Activated naive CD8-positive, alpha-beta T cell treated with anti-CD3 and anti-CD28 coated beads, Interleukin-2, amount 10 ng/mL, durations not matched to agents 7 days and 5 days (primary cell): ENCODE measurements at regions not wholly inside any gene's neighbourhood (a gene's known extent, or its start where the extent isn't known, plus 50 kb on each side); places are given as distances from the start of the nearest gene placed in this dataset.

ENCODE experiments used
- ATAC-seq: fragments of 150-1000 bp; cut with Tn5 transposase; one replicate; pipeline ENCODE4 v1.10.0; 2021; ENCODE audit warnings: low read depth, moderate library complexity
- POLR2A ChIA-PET: fragments of 350-600 bp; sonication (Branson Sonifier 250); formaldehyde crosslinking; loops from one replicate; lab custom pipeline; 2021; ENCODE audit warnings: antibody characterized with exemption; lab: Charles Lee
- DNase-seq: peaks from one replicate; pipeline ENCODE4 v3.0.0; 2021
- H3K27ac Mint-ChIP-seq: one replicate; pipeline ENCODE4 v1.8.0; 2022; ENCODE audit warnings: mild to moderate bottlenecking, mixed read lengths
- H3K27me3 Mint-ChIP-seq: one replicate; pipeline ENCODE4 v1.8.0; 2022; ENCODE audit warnings: mild to moderate bottlenecking, moderate library complexity, mixed read lengths
- H3K36me3 Mint-ChIP-seq: one replicate; pipeline ENCODE4 v1.8.0; 2021; ENCODE audit warnings: mild to moderate bottlenecking, mixed read lengths
- H3K4me1 Mint-ChIP-seq: one replicate; pipeline ENCODE4 v1.8.0; 2021; ENCODE audit warnings: mixed read lengths
- H3K4me3 Mint-ChIP-seq: one replicate; pipeline ENCODE4 v1.8.0; 2022; ENCODE audit warnings: mild to moderate bottlenecking, moderate library complexity, mixed read lengths
- H3K9me3 Mint-ChIP-seq: one replicate; pipeline ENCODE4 v1.8.0; 2021; ENCODE audit warnings: mixed read lengths

DNA sequence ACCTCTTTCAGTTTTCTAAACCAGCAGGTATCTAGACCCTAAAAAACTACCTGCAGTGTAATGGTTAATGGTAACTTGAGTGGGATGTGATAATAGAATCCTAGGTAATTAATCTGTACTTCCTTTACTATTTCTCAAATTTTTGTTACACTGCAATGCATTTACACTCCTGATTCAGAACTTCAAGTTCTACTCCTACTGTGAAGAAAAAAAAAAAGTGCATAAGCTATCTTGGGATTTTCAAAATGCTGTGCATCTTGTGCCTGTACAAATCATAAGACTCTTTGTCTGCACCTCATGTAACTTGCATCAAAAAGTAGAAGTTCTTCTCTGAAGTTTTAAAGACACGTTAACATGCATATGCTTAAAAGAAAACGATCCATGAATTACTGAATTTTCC is 554.1 kb downstream of the CETN3 start:
- POLR2A ChIA-PET = no interaction called here
- H3K27me3 Mint-ChIP-seq = no peaks in the 10 kb centered on the region
- H3K4me3 Mint-ChIP-seq = no peak overlapping the region
- DNase-seq (no peak), ATAC-seq (no peak)
- H3K9me3 Mint-ChIP-seq = no peaks in the 10 kb centered on the region
- no peaks in the 10 kb centered on the region for H3K4me1 Mint-ChIP-seq
- no peak overlapping the region for H3K27ac Mint-ChIP-seq
- no peaks in the 10 kb centered on the region for H3K36me3 Mint-ChIP-seq

DNA sequence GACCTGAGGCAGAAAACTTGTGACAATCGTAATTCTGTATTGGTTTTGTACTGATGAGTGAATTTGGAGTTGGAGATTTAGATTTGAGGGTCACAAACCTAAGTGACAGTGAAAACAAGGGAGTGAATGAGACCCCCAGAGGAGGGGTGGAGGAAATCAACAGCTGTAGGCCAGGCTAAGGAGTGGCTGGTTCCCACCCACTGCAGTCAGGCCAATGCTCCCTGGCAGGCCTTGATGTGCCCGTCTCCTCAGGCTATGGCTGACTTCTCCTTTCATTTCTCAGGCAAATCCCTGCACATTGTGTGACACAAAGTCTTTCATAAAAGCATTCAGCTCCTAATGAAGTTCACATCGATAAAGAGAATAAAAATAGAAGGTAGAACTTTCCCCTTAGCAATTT is 557.6 kb downstream of the CETN3 start:
- no peak for ATAC-seq
- POLR2A ChIA-PET = no interaction called here
- H3K36me3 Mint-ChIP-seq = no peaks in the 10 kb centered on the region

DNA sequence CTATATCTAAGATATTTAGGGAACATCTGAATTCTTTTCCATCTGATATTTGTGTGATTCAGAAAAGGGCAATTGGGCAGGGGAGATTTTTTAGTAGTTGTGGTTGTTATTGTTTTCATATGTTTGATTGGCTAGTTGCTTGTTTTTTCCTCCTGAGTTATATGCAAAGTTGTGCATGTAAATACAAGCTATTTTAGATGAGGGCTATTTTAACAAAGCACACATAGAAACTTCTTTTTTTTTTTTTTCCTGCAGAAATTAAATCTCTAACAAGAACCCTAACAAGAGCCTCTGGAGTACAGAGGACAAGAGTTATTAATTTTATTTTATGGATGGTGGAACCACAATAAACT is 559.1 kb downstream of the CETN3 start:
- Mint-ChIP-seq H3K27me3 (no peaks in the 10 kb centered on the region), H3K27ac (no peak overlapping the region), H3K9me3 (no peaks in the 10 kb centered on the region), H3K4me1 (no peaks in the 10 kb centered on the region), H3K36me3 (no peaks in the 10 kb centered on the region), H3K4me3 (no peak overlapping the region)
- DNase-seq = no peak
- POLR2A ChIA-PET = no interaction called here
- no peak for ATAC-seq

More for the DNA sequence above, 557.6 kb downstream of the CETN3 start:
- DNase-seq = no peak
- Mint-ChIP-seq H3K4me1 (no peaks in the 10 kb centered on the region), H3K27me3 (no peaks in the 10 kb centered on the region), H3K9me3 (no peaks in the 10 kb centered on the region), H3K27ac (no peak overlapping the region), H3K4me3 (no peak overlapping the region)

DNA sequence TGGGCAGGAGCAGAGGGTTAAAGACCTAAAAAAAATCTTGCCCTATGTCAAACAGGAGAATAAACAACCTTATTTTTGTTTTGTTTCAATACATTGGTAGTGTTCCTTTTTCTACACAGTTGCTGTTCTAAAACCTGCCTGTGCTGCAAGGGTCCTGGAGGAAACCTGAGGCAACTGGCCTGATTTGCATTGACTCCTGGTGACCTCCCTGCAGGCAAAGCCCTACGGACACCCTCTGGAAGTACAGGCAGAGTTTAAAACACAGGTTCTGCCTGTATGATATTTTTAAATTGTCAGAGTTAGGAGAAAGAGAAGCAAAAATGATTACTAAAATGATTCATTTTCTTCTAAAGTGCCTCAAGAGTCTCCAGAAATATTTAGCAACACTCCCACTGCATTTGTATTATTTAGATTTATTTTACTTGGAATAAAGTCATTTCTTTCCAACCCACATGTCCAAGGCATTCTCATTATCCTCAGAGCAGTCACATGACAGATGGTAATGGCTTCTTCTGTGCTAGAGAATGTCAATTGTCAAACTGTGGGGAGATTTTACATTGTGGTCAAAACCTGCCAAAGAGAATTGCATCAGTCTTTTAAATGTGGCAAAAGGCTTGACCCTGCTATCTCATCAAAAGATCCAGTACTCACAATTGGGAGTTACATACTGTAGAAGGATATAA is 559.6 kb downstream of the CETN3 start:
- Mint-ChIP-seq H3K9me3 (no peaks in the 10 kb centered on the region), H3K4me3 (no peak overlapping the region), H3K4me1 (no peaks in the 10 kb centered on the region), H3K36me3 (no peaks in the 10 kb centered on the region), H3K27me3 (no peaks in the 10 kb centered on the region), H3K27ac (no peak overlapping the region)
- POLR2A ChIA-PET = no interaction called here
- ATAC-seq = no peak
- no peak for DNase-seq

DNA sequence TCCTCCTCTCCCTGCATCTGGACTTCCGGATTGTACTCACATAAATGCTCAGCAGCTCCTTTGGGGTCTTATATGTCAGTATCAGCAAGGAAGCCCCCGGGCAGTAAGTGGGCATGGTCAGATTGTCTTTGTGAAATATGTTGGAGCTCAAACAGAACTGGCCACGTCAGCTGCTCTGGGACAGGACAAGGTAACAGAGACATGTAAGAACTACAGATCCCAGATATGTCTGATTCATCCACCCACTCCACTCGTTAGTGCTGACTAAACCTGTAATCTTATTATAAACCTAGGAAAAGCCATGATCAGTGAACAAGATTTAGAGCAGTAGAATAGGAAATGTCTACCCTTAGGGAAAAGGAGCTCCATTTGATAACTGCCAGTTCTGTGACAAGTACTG is 561.8 kb downstream of the CETN3 start:
- Mint-ChIP-seq H3K27ac (no peak overlapping the region), H3K36me3 (no peaks in the 10 kb centered on the region), H3K27me3 (no peaks in the 10 kb centered on the region), H3K4me3 (no peak overlapping the region), H3K9me3 (no peaks in the 10 kb centered on the region), H3K4me1 (no peaks in the 10 kb centered on the region)
- POLR2A ChIA-PET = no interaction called here
- ATAC-seq (no peak), DNase-seq (no peak)

DNA sequence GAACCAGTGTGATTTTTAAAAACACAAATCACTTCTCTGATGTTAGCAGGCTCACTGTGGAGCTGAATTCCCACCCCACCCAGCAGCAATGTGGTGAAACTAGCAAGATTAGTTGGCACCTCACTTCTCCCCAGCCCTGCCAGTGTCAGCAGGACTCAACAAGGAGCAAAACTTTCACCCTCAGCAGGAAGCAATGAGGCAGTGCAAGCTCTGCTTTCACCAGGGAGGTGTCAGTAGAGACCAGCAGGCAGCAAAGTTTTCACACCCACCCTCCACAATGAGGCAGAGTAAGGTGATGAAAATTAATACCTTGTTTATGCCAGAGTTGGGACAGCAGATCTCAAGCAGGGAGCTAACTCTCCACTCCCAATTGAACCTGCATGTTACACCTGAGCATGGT is 565.0 kb downstream of the CETN3 start:
- POLR2A ChIA-PET = no interaction called here
- H3K4me1 Mint-ChIP-seq = no peaks in the 10 kb centered on the region
- H3K9me3 Mint-ChIP-seq = no peaks in the 10 kb centered on the region
- DNase-seq (no peak), ATAC-seq (no peak)
- H3K27me3 Mint-ChIP-seq = no peaks in the 10 kb centered on the region
- H3K36me3 Mint-ChIP-seq = no peaks in the 10 kb centered on the region
- H3K4me3 Mint-ChIP-seq = no peak overlapping the region
- H3K27ac Mint-ChIP-seq = no peak overlapping the region

DNA sequence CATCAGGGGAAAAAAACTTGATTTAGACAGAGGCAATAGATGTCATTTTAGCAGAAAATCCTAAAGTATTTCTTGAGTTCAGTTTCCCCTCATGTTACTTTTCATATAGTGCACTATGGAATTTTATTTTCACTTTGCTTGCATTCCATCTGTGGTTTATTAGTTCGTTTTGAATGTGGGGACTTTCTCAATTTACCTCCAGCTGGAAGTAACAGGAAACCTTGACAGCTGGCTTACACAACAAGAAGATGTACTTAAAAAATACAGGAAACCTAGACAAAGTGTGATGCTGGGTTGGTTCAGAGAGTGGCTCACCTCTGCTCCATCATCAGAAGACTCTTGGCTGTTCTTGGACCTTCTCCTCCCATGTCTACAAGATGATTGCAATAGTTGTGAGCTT is 567.0 kb downstream of the CETN3 start:
- POLR2A ChIA-PET = no interaction called here
- no peaks in the 10 kb centered on the region for H3K9me3 Mint-ChIP-seq
- ATAC-seq (no peak), DNase-seq (no peak)
- no peak overlapping the region for H3K27ac Mint-ChIP-seq
- H3K4me3 Mint-ChIP-seq = no peak overlapping the region
- no peaks in the 10 kb centered on the region for H3K4me1 Mint-ChIP-seq
- H3K36me3 Mint-ChIP-seq = no peaks in the 10 kb centered on the region
- no peaks in the 10 kb centered on the region for H3K27me3 Mint-ChIP-seq

DNA sequence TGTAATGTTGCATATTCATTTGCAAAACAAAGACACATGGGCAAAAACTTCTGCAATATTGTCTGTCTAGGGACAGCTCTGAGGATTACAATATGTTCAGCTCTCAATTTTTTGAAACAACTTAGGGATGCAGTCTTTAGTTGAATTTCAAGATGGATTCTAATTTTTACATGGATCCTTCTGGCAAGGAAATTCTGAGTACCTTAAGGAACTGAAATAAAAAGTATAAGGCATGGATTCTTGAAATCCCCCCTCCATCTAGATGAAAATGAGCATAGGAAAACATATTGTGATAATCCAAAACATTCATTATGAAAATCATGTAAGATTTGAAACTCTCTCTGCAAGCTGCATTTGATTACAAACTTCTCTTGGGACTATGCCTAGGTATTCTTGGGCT is 568.6 kb downstream of the CETN3 start:
- no peak overlapping the region for H3K4me3 Mint-ChIP-seq
- H3K27ac Mint-ChIP-seq = no peak overlapping the region
- no peaks in the 10 kb centered on the region for H3K27me3 Mint-ChIP-seq
- ATAC-seq (no peak), DNase-seq (no peak)
- no peaks in the 10 kb centered on the region for H3K4me1 Mint-ChIP-seq
- H3K36me3 Mint-ChIP-seq = no peaks in the 10 kb centered on the region
- POLR2A ChIA-PET = no interaction called here
- no peaks in the 10 kb centered on the region for H3K9me3 Mint-ChIP-seq

DNA sequence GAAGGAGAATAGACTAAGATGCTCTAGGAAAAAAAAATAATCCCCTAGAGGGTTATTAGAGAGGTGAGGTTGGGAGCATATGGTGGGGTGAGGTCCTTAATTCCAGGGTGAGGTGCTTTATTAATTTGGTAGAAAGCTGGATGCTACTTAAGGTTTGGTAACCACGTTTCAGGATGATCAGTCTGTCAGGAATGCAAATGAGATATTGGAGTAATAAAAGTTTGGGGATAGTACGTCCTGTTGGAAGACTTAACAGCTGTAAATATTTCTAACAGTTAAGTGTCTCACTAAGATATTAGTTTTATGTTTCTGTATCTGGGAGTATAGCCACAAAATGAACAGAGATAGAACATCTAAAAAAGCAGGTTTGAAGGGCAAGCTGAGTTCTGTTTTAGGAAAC is 578.9 kb downstream of the CETN3 start:
- Mint-ChIP-seq H3K36me3 (no peaks in the 10 kb centered on the region), H3K9me3 (peaks cover 5% of the 10 kb centered on the region), H3K27ac (no peak overlapping the region), H3K4me1 (no peaks in the 10 kb centered on the region), H3K27me3 (no peaks in the 10 kb centered on the region), H3K4me3 (no peak overlapping the region)
- no peak for ATAC-seq
- POLR2A ChIA-PET = no interaction called here
- DNase-seq = no peak

DNA sequence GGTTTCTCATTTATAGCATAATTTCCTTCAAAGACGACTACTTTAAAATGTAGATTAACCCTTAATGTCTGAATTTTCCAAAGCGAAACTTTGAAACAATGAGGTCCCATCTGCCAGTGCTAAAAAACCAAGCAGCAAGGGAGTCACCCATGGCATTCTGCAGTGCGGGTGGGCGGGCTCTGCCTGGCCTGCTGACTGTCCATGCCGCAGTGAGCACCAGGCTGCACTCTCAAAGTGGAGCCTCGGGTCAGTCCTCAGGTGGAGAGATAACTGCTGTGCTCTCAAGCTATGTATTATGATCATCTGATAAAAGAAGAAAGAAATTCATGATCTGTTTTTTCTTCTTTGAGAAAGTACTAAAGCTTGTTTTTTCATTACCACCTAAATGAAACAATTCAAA is 581.6 kb downstream of the CETN3 start:
- H3K27ac Mint-ChIP-seq = no peak overlapping the region
- H3K4me3 Mint-ChIP-seq = no peak overlapping the region
- H3K36me3 Mint-ChIP-seq = no peaks in the 10 kb centered on the region
- POLR2A ChIA-PET = no interaction called here
- ATAC-seq (no peak), DNase-seq (no peak)
- H3K27me3 Mint-ChIP-seq = no peaks in the 10 kb centered on the region
- H3K9me3 Mint-ChIP-seq = peaks cover 6% of the 10 kb centered on the region
- H3K4me1 Mint-ChIP-seq = no peaks in the 10 kb centered on the region

DNA sequence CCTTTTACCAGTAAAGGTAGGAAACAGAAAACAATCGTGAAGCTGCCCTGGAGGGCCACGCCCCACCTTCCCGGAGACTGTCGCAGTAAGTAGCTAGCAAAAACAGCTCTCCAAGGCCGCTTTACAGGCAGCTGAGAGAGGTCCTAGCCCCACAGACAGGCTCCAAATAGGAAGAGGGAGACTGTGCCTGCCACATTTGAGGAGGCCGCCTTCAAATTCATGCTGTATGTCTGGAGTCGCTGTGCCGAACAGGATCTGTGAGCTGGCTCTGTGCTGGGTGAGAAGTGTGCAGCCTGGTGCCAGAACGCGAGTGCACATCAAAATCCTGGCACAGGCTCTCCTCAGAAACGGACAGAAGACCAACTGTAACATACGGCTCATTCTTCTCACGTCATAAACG is 582.2 kb downstream of the CETN3 start:
- Mint-ChIP-seq H3K27ac (no peak overlapping the region), H3K9me3 (peaks cover 6% of the 10 kb centered on the region), H3K36me3 (no peaks in the 10 kb centered on the region), H3K4me1 (no peaks in the 10 kb centered on the region), H3K27me3 (no peaks in the 10 kb centered on the region), H3K4me3 (no peak overlapping the region)
- DNase-seq (no peak), ATAC-seq (no peak)
- POLR2A ChIA-PET = no interaction called here

DNA sequence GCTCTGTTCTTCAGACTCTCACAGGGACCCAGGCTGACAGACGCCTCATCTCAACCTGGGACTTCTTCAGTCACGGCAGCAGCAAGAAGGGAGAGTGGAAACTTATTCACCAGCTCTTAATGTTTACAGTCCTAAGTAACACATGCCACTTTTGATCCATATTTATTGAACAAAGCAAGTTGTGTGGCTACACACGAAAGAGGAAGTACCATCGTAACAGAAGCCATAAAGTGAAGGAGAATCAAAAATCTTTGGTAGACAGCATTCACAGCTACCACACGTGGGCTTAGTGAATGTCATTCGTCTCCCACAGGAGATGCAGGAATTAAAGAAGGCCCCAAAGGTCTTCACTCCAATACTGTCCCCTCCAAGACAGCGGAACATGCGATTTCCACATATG is 582.6 kb downstream of the CETN3 start:
- Mint-ChIP-seq H3K4me3 (no peak overlapping the region), H3K4me1 (no peaks in the 10 kb centered on the region), H3K9me3 (peaks cover 6% of the 10 kb centered on the region), H3K27ac (no peak overlapping the region), H3K27me3 (no peaks in the 10 kb centered on the region), H3K36me3 (no peaks in the 10 kb centered on the region)
- DNase-seq (no peak), ATAC-seq (no peak)
- POLR2A ChIA-PET = no interaction called here

DNA sequence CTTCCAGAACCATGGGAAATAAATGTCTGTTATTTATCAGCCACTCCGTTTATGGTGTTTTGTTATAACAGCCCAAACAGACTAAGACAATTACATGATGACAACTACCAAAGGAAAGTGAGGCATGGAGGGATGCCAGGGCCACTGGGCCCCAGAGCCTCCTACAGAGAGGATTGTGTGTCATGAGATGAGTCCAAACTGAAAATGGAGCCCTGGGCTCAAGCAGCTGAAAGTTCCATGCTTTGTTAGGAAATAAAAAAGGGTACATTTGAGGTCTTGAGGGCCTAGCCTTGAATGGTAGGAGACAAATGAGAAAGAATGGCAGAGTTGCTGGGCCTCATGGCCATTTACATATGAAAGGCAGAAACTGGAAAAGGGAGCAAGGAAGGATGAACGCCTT is 586.5 kb downstream of the CETN3 start:
- Mint-ChIP-seq H3K27me3 (no peaks in the 10 kb centered on the region), H3K27ac (no peak overlapping the region), H3K4me1 (no peaks in the 10 kb centered on the region), H3K36me3 (no peaks in the 10 kb centered on the region), H3K4me3 (no peak overlapping the region), H3K9me3 (peaks cover 6% of the 10 kb centered on the region)
- ATAC-seq (no peak), DNase-seq (no peak)
- POLR2A ChIA-PET = no interaction called here

DNA sequence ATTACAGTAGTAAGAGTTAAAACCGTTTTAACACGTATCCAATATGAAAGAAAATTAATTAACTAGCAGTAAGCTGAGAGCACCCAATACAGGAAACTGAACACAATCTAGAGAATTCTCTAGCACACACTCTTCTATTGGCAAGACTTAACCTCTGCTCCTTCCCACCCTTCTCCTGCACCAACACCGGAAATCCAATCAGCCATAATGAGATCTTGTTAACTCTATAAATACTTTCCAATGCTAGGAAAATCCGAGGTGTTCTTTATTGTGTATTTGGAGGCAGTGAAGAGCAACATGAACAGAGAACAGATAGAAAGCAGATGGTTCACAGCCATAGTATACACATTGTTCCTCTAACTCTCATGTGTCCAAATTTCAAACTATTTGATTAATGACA is 591.7 kb downstream of the CETN3 start:
- POLR2A ChIA-PET = no interaction called here
- Mint-ChIP-seq H3K27ac (no peak overlapping the region), H3K4me3 (no peak overlapping the region), H3K4me1 (no peaks in the 10 kb centered on the region), H3K36me3 (no peaks in the 10 kb centered on the region), H3K9me3 (no peaks in the 10 kb centered on the region), H3K27me3 (no peaks in the 10 kb centered on the region)
- ATAC-seq (no peak), DNase-seq (no peak)

DNA sequence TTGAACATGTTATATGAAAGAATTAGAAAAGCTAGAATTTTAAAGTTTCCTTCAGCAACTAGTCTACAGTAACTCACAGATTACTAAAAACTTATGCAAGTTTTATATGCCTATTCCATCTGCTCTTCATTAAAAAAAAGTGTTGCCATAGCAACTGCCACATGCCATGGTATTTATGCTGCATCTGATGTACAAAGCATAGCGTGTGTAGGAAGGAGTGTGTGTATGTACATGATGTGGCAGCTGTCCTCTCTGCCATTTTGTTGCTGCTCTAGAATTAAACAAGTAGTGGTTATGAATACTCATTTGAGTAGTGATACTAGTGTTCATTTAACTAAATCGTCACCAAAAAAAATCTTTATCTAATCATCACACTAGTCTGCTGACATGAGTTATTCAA is 593.5 kb downstream of the CETN3 start:
- Mint-ChIP-seq H3K27ac (no peak overlapping the region), H3K4me1 (no peaks in the 10 kb centered on the region), H3K9me3 (no peaks in the 10 kb centered on the region), H3K36me3 (no peaks in the 10 kb centered on the region), H3K27me3 (no peaks in the 10 kb centered on the region), H3K4me3 (no peak overlapping the region)
- ATAC-seq (no peak), DNase-seq (no peak)
- POLR2A ChIA-PET = no interaction called here
